ENCODE measurements at regions not wholly inside any gene's neighbourhood (a gene's known extent, or its start where the extent isn't known, plus 50 kb on each side); places are given as distances from the start of the nearest gene placed in this dataset.

DNA sequence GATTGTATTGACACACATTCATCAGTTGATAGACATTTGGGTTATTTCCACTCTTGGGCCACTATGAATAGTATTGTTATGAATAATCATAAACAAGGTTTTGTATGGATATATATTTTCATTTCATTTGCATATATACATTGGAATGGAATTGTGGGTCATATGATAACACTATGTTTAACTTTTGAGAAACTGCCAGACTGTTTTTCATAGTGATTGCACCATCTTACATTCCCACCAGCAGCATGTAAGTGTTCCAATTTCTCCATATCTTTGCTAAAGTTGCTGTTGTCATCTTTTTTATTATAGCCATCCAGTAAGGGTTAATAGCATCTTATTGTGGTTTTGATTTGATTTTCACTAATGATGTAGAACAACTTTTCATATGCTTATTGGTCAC lies 198.5 kb upstream of the PPFIA2 start:
- DNase-seq (ENCODE audit: low read depth in 2 of 2) = no peak

DNA sequence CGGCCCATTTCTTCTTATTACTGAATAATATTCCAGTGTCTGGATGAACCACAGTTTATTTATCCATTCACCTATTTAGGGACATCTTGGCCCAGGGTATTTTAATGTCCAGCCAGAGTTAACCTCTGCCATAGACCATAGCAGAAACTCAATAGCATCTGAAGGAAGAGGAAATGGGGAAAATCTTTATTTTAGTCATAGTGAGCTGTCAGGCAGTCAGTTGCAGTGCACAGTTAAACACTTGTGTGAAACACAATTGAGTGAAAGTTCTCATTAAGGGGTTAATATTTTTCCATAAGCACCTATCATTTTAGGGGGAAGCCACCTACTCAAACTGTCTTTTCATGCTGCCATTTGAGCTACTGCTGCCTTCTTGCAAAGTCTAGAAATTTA lies 197.3 kb upstream of the PPFIA2 start:
- no peak for DNase-seq (ENCODE audit: low read depth in 2 of 2)

DNA sequence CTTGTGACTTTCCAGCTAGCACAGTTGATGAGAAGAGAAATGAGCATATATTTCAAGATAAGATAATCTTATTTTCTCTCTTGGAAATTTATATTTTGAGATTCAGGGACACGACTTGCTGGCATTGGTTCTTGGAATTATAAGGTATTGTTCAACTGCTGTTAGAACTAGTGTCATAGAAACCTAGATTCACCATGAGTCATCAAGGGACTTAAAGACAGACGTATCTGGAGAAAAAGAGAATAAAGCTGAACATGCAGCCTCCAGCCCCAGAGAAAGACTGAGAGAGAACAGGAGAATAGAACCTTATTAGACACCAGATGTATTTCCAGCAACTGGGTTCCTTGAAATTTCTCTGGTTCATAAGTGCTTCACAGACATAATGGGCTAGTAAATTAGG lies 194.4 kb upstream of the PPFIA2 start:
- no peak for DNase-seq (ENCODE audit: low read depth in 2 of 2)

DNA sequence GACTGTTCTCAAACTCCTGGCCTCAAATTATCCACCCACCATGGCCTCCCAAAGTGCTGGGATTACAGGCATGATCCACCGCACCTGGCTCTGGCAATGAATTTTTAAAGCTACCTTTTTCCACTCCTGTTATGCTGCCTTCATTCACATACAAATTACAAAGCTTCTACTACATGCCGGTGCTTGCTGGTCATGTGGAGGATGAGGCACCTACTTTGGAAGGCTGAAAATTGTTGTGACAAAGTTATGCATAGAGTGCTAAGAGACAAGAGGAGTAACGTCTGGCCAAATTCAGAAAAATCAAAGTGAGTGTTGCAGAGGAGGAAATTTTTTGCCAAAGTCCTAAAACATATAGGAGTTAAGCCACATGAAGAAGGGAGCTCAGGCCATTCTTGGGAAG lies 191.7 kb upstream of the PPFIA2 start:
- DNase-seq (ENCODE audit: low read depth in 2 of 2) = no peak

DNA sequence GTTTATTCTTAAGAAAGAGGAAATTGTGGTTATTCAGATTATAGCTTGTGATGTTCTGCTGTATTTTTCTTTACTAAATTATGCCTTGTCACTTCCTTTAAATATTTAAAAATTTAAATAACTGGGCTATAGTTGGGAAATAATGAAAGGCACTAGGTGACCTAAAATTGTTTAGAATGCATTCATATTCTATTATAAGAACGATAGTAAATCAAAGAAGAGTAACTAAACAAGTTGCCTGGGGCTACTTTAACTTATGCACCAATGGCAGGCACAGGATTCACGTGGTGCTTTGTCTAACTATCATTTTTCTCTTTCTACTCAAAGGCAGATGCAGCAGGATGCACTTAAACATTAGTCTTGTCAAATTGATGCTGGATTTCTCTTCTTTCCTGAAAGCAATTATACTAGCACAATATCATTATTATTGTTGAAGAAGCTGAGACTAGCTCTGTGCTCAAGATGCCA lies 190.7 kb upstream of the PPFIA2 start:
- no peak for DNase-seq (ENCODE audit: low read depth in 2 of 2)

DNA sequence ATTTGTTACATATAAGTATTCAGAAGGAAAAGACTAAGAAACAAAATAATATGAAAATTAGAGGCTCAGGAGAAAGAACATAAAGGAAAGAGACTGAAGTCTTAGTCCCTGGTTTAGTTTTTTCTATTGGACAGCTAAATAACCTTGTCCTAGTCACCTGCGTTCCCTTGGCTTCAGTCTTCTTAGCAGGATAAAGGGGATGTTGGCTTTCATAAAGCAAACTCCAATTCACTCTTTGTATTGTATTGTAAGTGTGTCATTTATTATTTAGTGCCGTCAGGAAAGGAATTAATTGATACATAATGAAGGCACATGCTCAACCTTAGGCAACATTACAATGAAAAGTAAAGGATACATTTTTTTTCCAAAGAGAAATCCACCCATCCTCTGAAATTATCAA lies 190.3 kb upstream of the PPFIA2 start:
- DNase-seq (ENCODE audit: low read depth in 2 of 2) = no peak

DNA sequence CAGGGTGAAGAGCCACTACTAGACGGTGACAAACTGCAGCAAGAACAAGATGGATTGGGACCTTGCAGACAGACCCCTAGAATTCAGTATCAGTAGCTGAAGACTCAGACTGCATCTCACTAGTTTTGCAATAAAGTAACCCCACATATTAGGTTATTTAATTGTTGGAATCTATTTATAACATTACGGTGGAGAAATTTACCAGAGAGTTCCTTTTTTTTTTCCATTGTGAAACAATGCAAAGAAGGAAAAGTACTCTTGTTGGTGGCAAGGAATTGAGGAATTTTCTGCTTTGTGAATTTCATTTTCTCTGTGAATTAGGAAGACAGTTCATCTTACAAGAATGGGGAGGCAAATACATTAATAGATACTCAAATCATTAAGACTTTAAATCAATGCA lies 185.7 kb upstream of the PPFIA2 start:
- no peak for DNase-seq (ENCODE audit: low read depth in 2 of 2)

DNA sequence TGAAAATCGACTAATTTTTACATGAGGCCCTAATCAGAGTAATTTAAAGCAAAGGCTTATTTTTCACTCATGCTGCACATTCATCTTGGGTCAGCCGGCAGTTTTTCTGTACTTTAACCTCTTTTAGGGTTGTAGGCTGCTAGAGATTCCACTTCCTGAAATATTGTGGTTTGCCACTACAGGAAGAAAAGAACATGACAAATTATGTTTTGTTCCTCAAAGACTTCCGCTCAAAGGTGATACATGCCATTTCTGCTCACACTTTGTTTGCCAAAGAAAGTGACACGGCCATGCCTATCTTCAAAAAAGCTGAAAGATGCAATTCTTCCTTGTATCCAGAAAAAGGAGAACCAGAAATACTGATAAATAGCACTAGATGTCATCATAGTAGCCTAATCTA lies 183.4 kb upstream of the PPFIA2 start:
- DNase-seq (ENCODE audit: low read depth in 2 of 2) = no peak

DNA sequence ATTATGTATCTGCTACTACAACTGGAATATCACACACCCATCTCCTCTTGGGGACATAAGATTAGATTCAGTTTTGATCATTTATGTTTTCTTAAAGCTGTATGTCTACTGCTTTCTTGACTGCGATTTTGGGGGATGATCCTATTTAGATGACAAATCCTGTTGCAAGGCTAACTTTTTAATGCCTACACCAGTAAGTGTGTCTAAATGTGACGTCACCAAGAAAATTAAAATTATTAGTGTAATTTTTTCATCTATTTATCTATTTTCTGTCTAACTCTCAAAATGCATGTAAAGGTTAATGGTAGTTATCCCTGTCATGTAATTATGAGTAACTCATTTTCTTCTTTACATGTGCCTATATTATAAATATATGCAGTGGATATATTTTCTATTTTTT lies 170.9 kb upstream of the PPFIA2 start:
- no peak for DNase-seq (ENCODE audit: low read depth in 2 of 2)

DNA sequence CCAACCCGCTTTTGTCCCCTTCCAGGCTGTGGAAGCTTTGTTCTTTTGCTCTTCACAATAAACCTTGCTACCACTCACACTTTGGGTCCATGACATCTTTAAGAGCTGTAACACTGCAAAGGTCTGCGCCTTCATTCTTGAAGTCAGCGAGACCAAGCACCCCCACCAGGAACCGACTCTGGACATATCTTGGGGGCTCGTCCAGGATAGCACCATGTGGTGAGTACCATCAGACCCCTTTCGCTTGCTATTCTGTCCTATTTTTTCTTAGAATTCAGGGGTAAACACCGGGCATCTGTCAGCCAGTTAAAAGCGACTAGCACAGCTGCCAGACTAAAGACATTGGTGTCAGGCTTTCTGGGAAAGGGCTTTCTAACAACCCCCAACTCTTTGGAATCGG lies 137.6 kb upstream of the PPFIA2 start:
- no peak for DNase-seq (ENCODE audit: low read depth in 2 of 2)

DNA sequence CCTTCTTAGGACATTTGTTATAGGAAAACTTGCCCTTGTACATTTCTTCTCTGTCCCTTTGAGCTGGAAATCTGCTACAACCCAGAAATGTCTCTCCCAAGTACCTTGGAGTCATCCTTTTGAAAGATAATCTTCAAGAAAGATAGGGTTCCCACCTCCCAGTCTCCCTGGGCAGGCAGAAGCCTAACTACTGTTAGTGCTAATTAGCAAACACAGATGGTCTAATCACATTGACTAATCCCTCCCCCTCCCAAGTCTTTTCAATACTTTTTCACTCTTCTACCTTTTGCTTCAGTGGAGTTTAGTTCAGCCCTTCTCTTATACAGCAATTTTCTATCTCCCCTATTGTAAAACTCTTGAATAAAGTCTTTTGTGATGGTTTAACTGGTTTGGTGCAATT lies 129.8 kb upstream of the PPFIA2 start:
- no peak for DNase-seq (ENCODE audit: low read depth in 2 of 2)

DNA sequence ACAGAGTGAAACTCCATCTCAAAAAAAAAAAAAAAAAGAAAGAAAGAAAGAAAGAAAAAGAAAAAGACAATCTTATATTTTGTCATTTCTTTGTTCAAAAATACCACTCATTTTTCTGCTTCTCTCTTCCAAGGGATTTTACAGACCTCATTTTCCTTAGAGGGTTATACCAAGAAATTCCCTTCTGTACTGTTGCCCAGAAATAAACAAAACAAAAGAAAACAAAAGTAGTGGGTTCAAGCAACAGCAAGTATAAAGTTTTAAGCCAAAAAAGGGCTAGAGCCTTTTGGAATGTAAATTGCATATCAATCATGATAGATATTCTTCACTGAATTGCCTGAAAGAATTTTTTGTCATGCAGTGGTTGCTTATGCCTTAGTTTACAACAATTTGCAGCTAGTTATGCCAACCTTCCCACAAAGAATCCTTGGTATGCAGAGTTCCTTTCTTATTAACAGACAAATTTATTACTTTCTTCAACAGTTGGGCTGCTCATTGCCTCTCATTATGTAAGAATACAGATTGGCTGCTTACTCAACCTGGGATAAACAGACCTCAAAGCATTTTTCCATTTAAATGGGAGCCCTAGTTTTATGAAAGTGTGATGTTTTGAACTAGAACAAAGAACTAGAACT lies 129.1 kb upstream of the PPFIA2 start:
- DNase-seq (ENCODE audit: low read depth in 2 of 2) = no peak

DNA sequence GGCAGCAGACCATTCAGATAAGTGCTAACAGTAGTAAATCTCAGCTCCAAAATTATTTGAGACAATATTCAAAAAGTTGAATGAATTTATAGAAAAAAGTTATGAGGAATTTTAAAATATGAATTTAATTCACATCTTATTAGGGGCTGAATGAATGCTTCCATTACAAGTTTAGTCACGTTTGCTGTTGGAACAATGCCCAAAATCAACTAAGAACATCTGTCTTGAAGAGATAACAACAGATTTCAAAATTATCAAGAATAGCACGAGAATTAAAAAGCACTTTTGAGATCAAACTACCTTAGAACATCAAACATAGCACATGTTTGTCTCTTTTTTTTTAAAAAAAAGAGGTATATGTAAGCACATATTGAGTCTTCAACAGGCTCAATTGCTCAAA lies 115.4 kb upstream of the PPFIA2 start:
- no peak for DNase-seq (ENCODE audit: low read depth in 2 of 2)

DNA sequence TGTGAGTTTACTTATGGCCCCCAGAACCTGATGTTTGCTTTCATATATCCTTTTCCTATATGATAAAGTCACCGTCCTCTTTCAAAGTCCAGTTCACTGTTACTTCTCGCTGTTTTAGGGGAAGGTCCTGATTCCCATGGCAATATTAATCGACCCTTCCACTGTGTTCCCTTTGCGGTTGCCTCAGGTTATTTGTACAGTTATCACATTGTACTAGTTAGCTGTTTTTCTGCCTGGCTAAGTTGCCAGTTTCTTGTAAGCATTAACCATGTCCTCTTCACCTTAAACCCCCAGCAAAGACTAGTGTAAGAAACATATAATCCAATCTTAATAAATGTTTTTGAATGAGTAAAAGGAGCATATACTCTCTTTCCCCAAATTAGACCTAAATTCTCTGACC lies 115.0 kb upstream of the PPFIA2 start:
- DNase-seq (ENCODE audit: low read depth in 2 of 2) = no peak

DNA sequence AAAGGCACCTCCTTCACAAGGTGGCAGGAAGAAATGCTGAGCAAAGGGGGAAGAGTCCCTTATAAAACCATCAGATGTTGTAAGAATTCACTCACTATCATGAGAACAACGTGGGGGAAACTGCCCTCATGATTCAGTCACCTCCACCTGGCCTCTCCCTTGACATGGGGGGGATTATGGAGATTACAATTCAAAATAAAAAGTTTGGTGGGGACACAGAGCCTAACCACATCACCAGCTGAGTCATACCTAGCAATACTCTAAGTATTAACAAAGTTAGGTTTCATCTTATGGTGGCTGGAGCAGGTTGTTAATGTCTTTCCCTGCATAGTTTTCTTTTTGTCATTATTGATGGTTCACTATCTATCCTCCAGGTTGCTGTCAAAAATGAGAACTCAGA lies 113.2 kb upstream of the PPFIA2 start:
- no peak for DNase-seq (ENCODE audit: low read depth in 2 of 2)

DNA sequence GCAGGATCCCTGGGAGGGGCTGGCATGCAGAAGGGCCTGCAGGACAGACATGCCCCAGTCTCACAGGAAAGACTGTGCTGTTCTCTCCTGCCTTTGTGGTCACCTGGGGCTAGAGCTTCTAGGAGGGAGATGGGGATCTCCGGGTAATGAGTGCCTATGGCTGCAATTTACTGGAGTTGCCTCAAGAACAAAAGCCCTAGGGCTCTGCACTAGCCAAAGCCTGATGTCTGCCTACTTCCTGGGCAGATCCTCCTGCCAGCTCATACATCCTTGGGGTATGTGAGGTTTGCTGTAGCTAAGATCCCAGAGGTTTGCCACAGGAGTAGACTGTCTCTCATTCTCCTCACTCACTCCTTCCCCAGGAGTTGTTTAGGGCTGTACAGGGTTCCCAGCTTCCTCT lies 106.9 kb upstream of the PPFIA2 start:
- DNase-seq (ENCODE audit: low read depth in 2 of 2) = no peak

DNA sequence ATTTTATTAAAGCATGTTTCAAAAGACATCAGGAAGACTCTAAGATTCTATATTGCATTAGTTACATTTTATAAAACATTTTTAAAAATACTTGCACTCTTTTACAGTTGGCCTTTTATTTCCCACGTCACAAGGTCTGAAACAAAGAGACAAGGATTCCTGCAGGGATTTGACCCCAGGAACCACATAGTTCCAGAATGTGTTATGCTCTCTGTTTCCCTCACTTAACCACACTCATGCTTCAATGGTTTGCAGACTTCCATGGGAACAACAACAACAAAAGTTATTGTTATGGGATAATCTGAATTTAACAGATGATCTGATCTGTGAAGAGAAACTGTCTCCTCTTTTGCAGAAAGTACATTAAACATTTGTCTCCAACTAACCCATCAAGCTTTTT lies 104.3 kb upstream of the PPFIA2 start:
- DNase-seq (ENCODE audit: low read depth in 2 of 2) = no peak

DNA sequence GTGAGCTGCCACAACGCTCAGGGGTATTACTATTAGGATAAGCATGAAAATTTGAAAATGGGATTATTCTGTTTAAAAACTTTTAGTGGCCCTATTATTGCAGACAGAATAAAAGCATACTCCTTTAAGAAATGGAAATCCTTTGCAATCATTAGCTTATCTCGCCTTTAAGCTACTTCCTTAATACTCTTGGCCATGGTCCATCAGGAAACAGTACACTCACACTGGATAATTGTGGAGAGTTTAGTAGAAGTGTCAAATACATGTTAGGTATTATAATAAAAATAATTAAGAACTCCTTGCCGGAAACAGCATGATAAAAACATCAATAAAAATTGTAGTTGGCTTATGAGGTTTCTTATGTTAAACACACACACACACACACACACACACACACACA lies 100.4 kb upstream of the PPFIA2 start:
- no peak for DNase-seq (ENCODE audit: low read depth in 2 of 2)

DNA sequence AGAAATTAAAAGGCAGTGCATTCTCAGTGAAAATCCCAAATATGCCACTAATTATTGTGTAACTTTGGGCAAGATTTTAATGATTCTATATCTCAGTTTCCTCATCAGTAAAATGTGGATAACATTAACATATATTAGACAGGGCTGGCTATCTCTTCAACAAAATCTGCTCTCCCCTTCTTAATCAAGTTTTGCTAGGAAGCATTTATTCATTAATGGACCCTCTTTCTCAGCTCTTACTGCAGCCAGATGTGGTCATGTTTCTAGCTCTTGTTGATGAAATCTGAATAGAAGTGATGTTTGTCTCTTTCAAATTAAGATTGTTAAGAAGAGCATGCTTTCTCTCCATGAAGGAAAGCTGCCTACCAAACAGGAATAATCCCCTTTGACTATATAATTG lies 84.4 kb upstream of the PPFIA2 start:
- no peak for DNase-seq (ENCODE audit: low read depth in 2 of 2)

DNA sequence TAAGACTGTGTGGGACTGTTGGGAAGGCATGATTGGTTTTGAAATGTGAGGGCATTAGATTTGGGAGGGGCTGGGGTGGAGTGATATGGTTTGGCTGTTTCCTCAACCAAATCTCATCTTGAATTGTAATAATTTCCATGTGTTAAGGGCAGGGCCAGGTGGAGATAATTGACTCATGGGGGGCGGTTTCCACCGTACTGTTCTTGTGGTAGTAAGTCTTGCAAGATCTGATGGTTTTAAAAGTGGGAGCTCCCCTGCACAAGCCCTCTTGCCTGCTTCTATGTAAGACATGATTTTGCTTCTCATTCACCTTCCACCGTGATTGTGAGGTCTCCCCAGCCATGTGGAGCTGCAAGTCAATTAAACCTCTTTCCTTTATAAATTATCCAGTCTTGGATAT lies 76.6 kb upstream of the PPFIA2 start:
- peak; percentile 36 to 38 for DNase-seq (ENCODE audit: low read depth in 2 of 2)

DNA sequence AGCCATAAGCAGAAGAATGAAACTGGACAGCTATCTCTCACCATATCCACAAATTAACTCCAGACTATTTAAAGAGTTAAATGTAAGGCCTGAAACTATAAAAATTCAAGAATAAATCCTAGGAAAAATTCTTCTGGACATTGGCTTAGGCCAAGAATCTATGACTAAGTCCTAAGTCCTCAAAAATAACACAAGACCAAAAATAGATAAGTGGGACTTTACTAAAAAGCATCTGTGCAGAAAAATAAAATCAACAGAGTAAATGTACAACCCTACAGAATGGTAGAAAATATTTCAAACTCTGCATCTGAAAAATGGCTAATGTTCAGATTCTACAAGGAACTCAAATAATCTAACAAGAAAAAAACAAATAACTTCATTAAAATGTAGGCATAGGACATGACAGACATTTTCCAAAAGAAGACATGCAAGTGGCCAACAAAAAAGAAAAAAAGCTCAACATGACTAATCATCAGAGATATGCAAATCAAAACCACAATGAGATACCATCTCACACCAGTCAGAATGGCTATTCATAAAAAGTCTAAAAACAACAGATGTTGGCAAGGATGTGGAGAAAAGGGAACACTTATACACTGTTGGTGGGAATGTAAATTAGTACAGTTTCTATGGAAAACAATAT lies 61.0 kb upstream of the PPFIA2 start:
- no peak for DNase-seq (ENCODE audit: low read depth in 2 of 2)

DNA sequence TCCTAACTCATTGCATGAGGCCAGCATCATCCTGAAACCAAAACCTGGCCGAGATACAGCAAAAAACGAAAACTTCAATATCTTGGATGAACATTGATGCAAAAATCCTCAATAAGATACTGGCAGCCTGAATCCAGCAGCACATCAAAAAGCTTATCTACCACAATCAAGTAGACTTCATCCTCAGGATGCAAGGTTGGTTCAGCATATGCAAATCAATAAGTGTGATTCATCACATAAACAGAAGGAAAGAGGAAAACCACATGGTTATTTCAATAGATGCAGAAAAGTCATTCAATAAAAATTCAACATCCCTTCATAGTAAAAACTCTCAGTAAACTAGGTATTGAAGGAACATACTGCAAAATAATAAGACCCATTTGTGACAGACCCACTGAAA lies 56.5 kb upstream of the PPFIA2 start:
- no peak for DNase-seq (ENCODE audit: low read depth in 2 of 2)

DNA sequence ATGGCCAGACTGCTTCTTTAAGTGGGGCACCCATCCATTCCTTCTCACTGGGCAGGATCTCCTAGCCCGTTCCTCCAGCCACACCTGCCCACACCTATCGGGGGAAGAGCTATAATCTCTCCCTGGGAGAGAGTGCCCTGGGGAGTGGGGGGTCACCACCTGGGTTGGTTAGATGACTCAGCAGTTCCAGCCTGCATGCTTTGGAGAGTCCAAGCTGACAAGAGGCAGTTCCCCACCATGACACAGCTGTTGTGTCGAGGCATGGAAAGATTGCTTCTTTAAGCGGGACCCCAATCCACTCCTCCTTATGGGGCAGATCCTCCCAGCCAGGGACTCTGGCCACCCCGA lies 52.6 kb upstream of the PPFIA2 start:
- DNase-seq (ENCODE audit: low read depth in 2 of 2) = no peak
